GM12892 (cell line): ENCODE measurements at regions not wholly inside any gene's neighbourhood (a gene's known extent, or its start where the extent isn't known, plus 50 kb on each side); places are given as distances from the start of the nearest gene placed in this dataset.

ENCODE experiments used
- POLR2AphosphoS5 ChIP-seq: IDR thresholded peaks from 2 replicates; pipeline ENCODE4 v1.6.1; 2011; ENCODE audit warnings: low read depth, low read length, control low read depth
- TAF1 ChIP-seq: IDR thresholded peaks from 2 replicates; pipeline ENCODE4 v1.6.1; 2011; ENCODE audit warnings: low read depth, mild to moderate bottlenecking, control low read depth, low read length, borderline replicate concordance

DNA sequence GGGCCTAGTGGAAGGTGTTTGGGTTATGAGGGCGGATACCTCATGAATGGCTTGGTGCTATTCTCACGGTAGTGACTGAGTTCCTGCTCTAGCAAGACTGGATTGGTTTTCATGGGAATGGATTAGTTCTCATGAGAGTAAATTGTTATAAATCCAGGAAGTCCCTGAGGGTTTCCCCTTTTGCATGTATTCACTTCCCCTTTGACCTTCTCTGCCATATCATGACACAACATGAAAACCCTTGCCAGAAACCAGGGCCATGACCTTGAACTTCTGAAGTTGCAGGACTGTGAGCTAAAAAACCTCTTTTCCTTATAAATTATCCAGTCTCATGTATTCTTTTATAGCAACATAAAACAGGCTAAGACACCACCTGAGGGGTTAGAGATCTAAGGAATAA is 529.7 kb upstream of the RPS6KA3 start:
- TF ChIP-seq TAF1 (no peak), POLR2AphosphoS5 (no peak)
